CD4-positive, CD25-positive, alpha-beta regulatory T cell (primary cell): ENCODE measurements at regions not wholly inside any gene's neighbourhood (a gene's known extent, or its start where the extent isn't known, plus 50 kb on each side); places are given as distances from the start of the nearest gene placed in this dataset.

Experiments used
- ATAC-seq, 2 donors: fragments of 150-1000 bp; cut with Tn5 transposase; one replicate each; pipeline ENCODE4 v1.10.0; 2021; ENCODE audit warnings: low read depth in 2 of 2, moderate number of reproducible peaks in 2 of 2, moderate library complexity in 1 of 2
- DNase-seq, 3 donors: peaks; one replicate each; pipeline versions ENCODE4 v3.0.0 to v3.0.0-alpha.2; 2012 to 2022; ENCODE audit warnings: mixed read lengths in 1 of 3
- H3K27ac ChIP-seq: one replicate; pipeline ENCODE4 v1.7.0; 2013; ENCODE audit warnings: mild to moderate bottlenecking, low read length; ENCODE audit not compliant: insufficient read depth, poor library complexity, severe bottlenecking
- H3K27me3 ChIP-seq: one replicate; pipeline ENCODE4 v1.7.0; 2013; ENCODE audit warnings: low read length; ENCODE audit not compliant: control insufficient read depth, insufficient read depth
- H3K36me3 ChIP-seq: one replicate; pipeline ENCODE4 v1.7.0; 2013; ENCODE audit warnings: mild to moderate bottlenecking, low read length, moderate library complexity; ENCODE audit not compliant: control insufficient read depth, insufficient read depth
- H3K4me1 ChIP-seq: 2 replicates; pipeline ENCODE4 v1.7.0; 2013; ENCODE audit warnings: mild to moderate bottlenecking, low read length; ENCODE audit not compliant: insufficient read depth, control insufficient read depth, poor library complexity, severe bottlenecking
- H3K4me3 ChIP-seq: one replicate; pipeline ENCODE4 v1.7.0; 2013; ENCODE audit warnings: low read depth, mild to moderate bottlenecking, low read length, moderate library complexity
- H3K9me3 ChIP-seq, 2 experiments: 1 replicate in 1 of 2; 2 replicates in 1 of 2; pipeline ENCODE4 v1.7.0; 2013; ENCODE audit warnings: low read length in 2 of 2, mild to moderate bottlenecking in 1 of 2, moderate library complexity in 1 of 2; ENCODE audit not compliant: control insufficient read depth in 2 of 2
- H3K27ac Mint-ChIP-seq, 3 donors: one replicate each; pipeline ENCODE4 v1.8.0; 2020 to 2022; ENCODE audit warnings: mild to moderate bottlenecking in 3 of 3, mixed read lengths in 3 of 3, moderate library complexity in 2 of 3
- H3K27me3 Mint-ChIP-seq: one replicate; pipeline ENCODE4 v1.8.0; 2022; ENCODE audit warnings: mild to moderate bottlenecking, mixed read lengths
- H3K36me3 Mint-ChIP-seq: one replicate; pipeline ENCODE4 v1.8.0; 2020; ENCODE audit warnings: mixed read lengths
- H3K4me1 Mint-ChIP-seq, 4 donors: one replicate each; pipeline ENCODE4 v1.8.0; 2020 to 2022; ENCODE audit warnings: mixed read lengths in 4 of 4, mild to moderate bottlenecking in 1 of 4
- H3K4me3 Mint-ChIP-seq, 4 donors: one replicate each; pipeline ENCODE4 v1.8.0; 2020 to 2022; ENCODE audit warnings: mild to moderate bottlenecking in 4 of 4, mixed read lengths in 4 of 4, moderate library complexity in 3 of 4
- H3K9me3 Mint-ChIP-seq, 7 donors: one replicate each; pipeline ENCODE4 v1.8.0; 2020 to 2022; ENCODE audit warnings: mixed read lengths in 7 of 7, mild to moderate bottlenecking in 3 of 7, moderate library complexity in 2 of 7

DNA sequence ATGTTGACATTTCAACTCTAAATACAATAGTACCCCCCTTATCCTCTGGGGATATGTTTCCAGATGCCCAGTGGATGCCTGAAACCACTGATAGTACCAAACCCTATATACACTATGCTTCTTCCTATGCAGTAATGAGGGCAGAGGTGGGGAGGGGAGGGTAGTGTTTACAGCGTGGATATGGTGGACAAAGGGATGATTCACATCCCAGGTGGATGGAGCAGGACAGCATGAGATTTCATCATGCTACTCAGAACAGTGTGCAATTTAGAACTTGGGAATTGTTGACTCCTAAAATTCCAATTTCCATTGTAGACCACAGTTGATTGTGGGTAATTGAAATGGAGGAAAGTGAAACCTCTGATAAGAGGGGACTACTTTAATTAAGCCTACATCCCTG, 75.4 kb downstream of the TSN start:
- Mint-ChIP-seq H3K36me3 (no peaks in the 10 kb centered on the region), H3K4me1 (peaks cover 0 to under 1% (median 0%) of the 10 kb centered on the region in 4 donors), H3K27me3 (peaks cover 13% of the 10 kb centered on the region), H3K9me3 (no peaks in the 10 kb centered on the region), H3K4me3 (no peak overlapping the region), H3K27ac (no peak overlapping the region)
- no peaks in the 10 kb centered on the region for H3K27me3 ChIP-seq
- no peaks in the 10 kb centered on the region for H3K4me1 ChIP-seq
- H3K9me3 ChIP-seq: no peaks in the 10 kb centered on the region
- H3K36me3 ChIP-seq: no peaks in the 10 kb centered on the region
- H3K4me3 ChIP-seq: no peak overlapping the region
- no peak overlapping the region for H3K27ac ChIP-seq
- ATAC-seq: no peak
- no peak for DNase-seq

DNA sequence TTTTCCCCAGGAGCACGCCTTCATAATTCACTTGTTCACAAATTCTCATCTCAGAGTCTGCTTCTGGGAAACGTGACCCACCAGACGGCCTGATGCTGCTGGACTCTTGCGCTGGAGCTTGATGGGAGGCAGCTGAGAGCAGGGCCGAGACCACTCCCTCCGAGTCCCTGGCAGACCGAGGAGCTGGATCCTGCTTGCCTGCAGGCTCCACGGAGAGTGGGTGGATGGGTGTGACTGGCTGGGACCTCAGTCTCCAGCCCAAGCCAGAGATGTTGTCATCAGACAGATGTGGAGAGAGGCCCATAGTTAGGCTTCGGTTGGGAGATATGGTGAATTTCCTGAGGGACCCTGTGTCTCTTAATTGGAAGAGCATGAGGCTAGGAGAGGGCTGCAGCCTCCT, 76.4 kb downstream of the TSN start:
- no peaks in the 10 kb centered on the region for H3K9me3 Mint-ChIP-seq
- no peaks in the 10 kb centered on the region for H3K36me3 Mint-ChIP-seq
- H3K27me3 Mint-ChIP-seq: peaks cover 11% of the 10 kb centered on the region
- no peak overlapping the region for H3K27ac Mint-ChIP-seq
- no peak overlapping the region for H3K27ac ChIP-seq
- H3K9me3 ChIP-seq: no peaks in the 10 kb centered on the region
- ATAC-seq (no peak), DNase-seq (no peak)
- H3K27me3 ChIP-seq: no peaks in the 10 kb centered on the region
- peaks cover 0 to 2% (median 0%) of the 10 kb centered on the region in 4 donors for H3K4me1 Mint-ChIP-seq
- H3K4me1 ChIP-seq: no peaks in the 10 kb centered on the region
- H3K4me3 Mint-ChIP-seq: no peak overlapping the region
- H3K36me3 ChIP-seq: no peaks in the 10 kb centered on the region
- H3K4me3 ChIP-seq: no peak overlapping the region

- Histone ChIP-seq H3K4me1 (no peaks in the 10 kb centered on the region), H3K9me3 (no peaks in the 10 kb centered on the region), H3K27ac (no peak overlapping the region), H3K27me3 (no peaks in the 10 kb centered on the region), H3K4me3 (no peak overlapping the region), H3K36me3 (no peaks in the 10 kb centered on the region)
- H3K4me3 Mint-ChIP-seq: no peak overlapping the region
- peaks cover 0 to 2% (median 0%) of the 10 kb centered on the region in 4 donors for H3K4me1 Mint-ChIP-seq
- no peak overlapping the region for H3K27ac Mint-ChIP-seq
- ATAC-seq: no peak
- H3K27me3 Mint-ChIP-seq: peaks cover 5% of the 10 kb centered on the region
- no peaks in the 10 kb centered on the region for H3K9me3 Mint-ChIP-seq
- DNase-seq: no peak
- no peaks in the 10 kb centered on the region for H3K36me3 Mint-ChIP-seq
These were observed 77.2 kb downstream of the TSN start for GRCh38 chr2:121832412-121833357.

DNA sequence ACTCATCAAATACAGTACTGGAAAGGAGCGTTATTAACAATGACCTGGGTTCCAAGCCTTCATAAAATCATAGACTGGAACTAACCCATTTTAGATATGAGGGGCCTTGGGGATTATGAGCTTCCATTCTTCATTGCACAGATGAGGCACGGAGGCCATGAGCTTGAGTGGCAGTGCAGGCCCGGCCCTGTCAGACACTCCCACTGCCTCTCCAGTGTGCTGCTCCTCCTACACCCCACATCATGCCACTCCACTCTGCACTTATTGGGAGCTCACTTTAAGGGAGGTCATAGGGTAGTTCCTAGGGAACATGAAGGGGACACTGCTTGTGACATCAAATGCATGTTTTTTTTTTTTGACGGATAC, 77.9 kb downstream of the TSN start:
- Histone ChIP-seq H3K36me3 (no peaks in the 10 kb centered on the region), H3K27ac (no peak overlapping the region), H3K4me1 (no peaks in the 10 kb centered on the region), H3K27me3 (no peaks in the 10 kb centered on the region), H3K9me3 (no peaks in the 10 kb centered on the region), H3K4me3 (no peak overlapping the region)
- Mint-ChIP-seq H3K27ac (no peak overlapping the region), H3K4me3 (no peak overlapping the region), H3K27me3 (peaks cover 5% of the 10 kb centered on the region), H3K4me1 (peaks cover 0 to 2% (median 0%) of the 10 kb centered on the region in 4 donors), H3K9me3 (no peaks in the 10 kb centered on the region), H3K36me3 (no peaks in the 10 kb centered on the region)
- no peak for DNase-seq
- ATAC-seq: no peak

GRCh38 chr2:121836611-121837010, 81.2 kb downstream of the TSN start:
- Mint-ChIP-seq H3K27me3 (peaks cover 5% of the 10 kb centered on the region), H3K27ac (no peak overlapping the region), H3K4me3 (no peak overlapping the region), H3K4me1 (peaks cover 0 to 2% (median 0%) of the 10 kb centered on the region in 4 donors), H3K9me3 (no peaks in the 10 kb centered on the region), H3K36me3 (no peaks in the 10 kb centered on the region)
- ATAC-seq (no peak), DNase-seq (no peak)
- Histone ChIP-seq H3K27ac (no peak overlapping the region), H3K36me3 (no peaks in the 10 kb centered on the region), H3K4me3 (no peak overlapping the region), H3K27me3 (no peaks in the 10 kb centered on the region), H3K4me1 (no peaks in the 10 kb centered on the region), H3K9me3 (no peaks in the 10 kb centered on the region)

DNA sequence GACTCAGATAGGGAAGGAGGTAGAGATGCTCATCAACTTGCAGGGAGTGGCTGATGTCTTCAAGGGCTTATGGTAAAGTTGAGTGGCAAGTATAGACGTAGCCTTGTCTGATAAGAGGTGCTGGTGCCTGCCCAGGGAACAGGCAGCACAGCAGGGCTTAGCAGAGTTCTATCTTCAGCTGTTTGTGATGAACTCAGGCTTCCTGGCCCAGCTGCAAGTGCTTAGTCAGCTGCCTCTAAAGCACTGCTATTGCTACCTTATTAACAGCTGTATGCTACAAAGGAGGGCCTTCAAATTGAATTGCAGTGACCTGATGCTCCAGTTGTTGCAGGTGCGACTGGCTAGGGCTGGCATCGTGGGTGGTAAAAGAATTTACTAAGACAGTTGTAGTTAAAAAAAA, 82.1 kb downstream of the TSN start:
- Mint-ChIP-seq H3K4me1 (peaks cover 0 to 2% (median 0%) of the 10 kb centered on the region in 4 donors), H3K27me3 (peaks cover 5% of the 10 kb centered on the region), H3K36me3 (no peaks in the 10 kb centered on the region), H3K27ac (no peak overlapping the region), H3K4me3 (no peak overlapping the region), H3K9me3 (no peaks in the 10 kb centered on the region)
- Histone ChIP-seq H3K4me1 (no peaks in the 10 kb centered on the region), H3K9me3 (no peaks in the 10 kb centered on the region), H3K27me3 (no peaks in the 10 kb centered on the region), H3K36me3 (no peaks in the 10 kb centered on the region), H3K4me3 (no peak overlapping the region), H3K27ac (no peak overlapping the region)
- no peak for ATAC-seq
- no peak for DNase-seq

GRCh38 chr2:121838551-121838950, 83.1 kb downstream of the TSN start:
- DNase-seq (no peak), ATAC-seq (no peak)
- Histone ChIP-seq H3K36me3 (no peaks in the 10 kb centered on the region), H3K27ac (no peak overlapping the region), H3K9me3 (no peaks in the 10 kb centered on the region), H3K4me3 (no peak overlapping the region), H3K4me1 (no peaks in the 10 kb centered on the region), H3K27me3 (no peaks in the 10 kb centered on the region)
- Mint-ChIP-seq H3K4me1 (peaks cover 0 to 2% (median 0%) of the 10 kb centered on the region in 4 donors), H3K36me3 (no peaks in the 10 kb centered on the region), H3K9me3 (no peaks in the 10 kb centered on the region), H3K27me3 (peaks cover 5% of the 10 kb centered on the region), H3K4me3 (no peak overlapping the region), H3K27ac (no peak overlapping the region)

- no peaks in the 10 kb centered on the region for H3K9me3 ChIP-seq
- no peak overlapping the region for H3K27ac ChIP-seq
- no peaks in the 10 kb centered on the region for H3K4me1 ChIP-seq
- DNase-seq: no peak
- no peak overlapping the region for H3K27ac Mint-ChIP-seq
- no peaks in the 10 kb centered on the region for H3K27me3 ChIP-seq
- peaks cover 5% of the 10 kb centered on the region for H3K27me3 Mint-ChIP-seq
- H3K36me3 ChIP-seq: no peaks in the 10 kb centered on the region
- no peak overlapping the region for H3K4me3 Mint-ChIP-seq
- ATAC-seq: no peak
- no peak overlapping the region for H3K4me3 ChIP-seq
- H3K4me1 Mint-ChIP-seq: peaks cover 0 to 2% (median 0%) of the 10 kb centered on the region in 4 donors
- H3K9me3 Mint-ChIP-seq: no peaks in the 10 kb centered on the region
- H3K36me3 Mint-ChIP-seq: no peaks in the 10 kb centered on the region
These were observed 84.1 kb downstream of the TSN start for GRCh38 chr2:121839584-121839983.
